OCI-LY1 (cell line): ENCODE measurements at regions not wholly inside any gene's neighbourhood (a gene's known extent, or its start where the extent isn't known, plus 50 kb on each side); places are given as distances from the start of the nearest gene placed in this dataset.

ENCODE experiments used
- H2AFZ ChIP-seq: fragments of 200-600 bp; sonication (generic), shearing (Covaris generic); 2 replicates; pipeline ENCODE4 v1.6.0; 2014; ENCODE audit warnings: antibody characterized with exemption, mild to moderate bottlenecking, low read length
- H3F3A ChIP-seq: fragments of 200-600 bp; sonication (generic), shearing (Covaris generic); 2 replicates; pipeline ENCODE4 v1.6.0; 2014; ENCODE audit warnings: mild to moderate bottlenecking, antibody characterized with exemption, low read length, moderate library complexity; ENCODE audit not compliant: insufficient read depth
- H3K27ac ChIP-seq: fragments of 200-600 bp; sonication (generic); 2 replicates; pipeline ENCODE4 v1.5.1; 2014; ENCODE audit warnings: low read length, mixed run types, mild to moderate bottlenecking, low read depth; ENCODE audit not compliant: poor library complexity, severe bottlenecking
- H3K27me3 ChIP-seq: fragments of 200-600 bp; sonication (generic); 2 replicates; pipeline ENCODE4 v1.6.0; 2014; ENCODE audit warnings: antibody characterized with exemption, mild to moderate bottlenecking, low read length, moderate library complexity; ENCODE audit not compliant: insufficient read depth
- H3K36me3 ChIP-seq: fragments of 200-600 bp; sonication (generic); 2 replicates; pipeline ENCODE4 v1.6.1; 2014; ENCODE audit warnings: mild to moderate bottlenecking, antibody characterized with exemption, low read length, moderate library complexity, mixed read lengths; ENCODE audit not compliant: insufficient read depth
- H3K4me1 ChIP-seq: fragments of 200-600 bp; sonication (generic); 2 replicates; pipeline ENCODE4 v1.5.1; 2014; ENCODE audit warnings: mild to moderate bottlenecking, low read length, moderate library complexity; ENCODE audit not compliant: insufficient read depth, severe bottlenecking
- H3K4me2 ChIP-seq: fragments of 200-600 bp; sonication (generic), shearing (Covaris generic); 2 replicates; pipeline ENCODE4 v1.6.1; 2014; ENCODE audit warnings: low read length
- H3K4me3 ChIP-seq: fragments of 200-600 bp; sonication (generic); 2 replicates; pipeline ENCODE4 v1.5.1; 2014; ENCODE audit warnings: low read length, low read depth, mild to moderate bottlenecking, mixed read lengths; ENCODE audit not compliant: poor library complexity, severe bottlenecking
- H3K79me2 ChIP-seq: fragments of 200-600 bp; shearing (Covaris generic); 2 replicates; pipeline ENCODE4 v1.6.1; 2016; ENCODE audit warnings: mixed run types, low read length, mixed read lengths; ENCODE audit not compliant: insufficient read depth
- H3K9ac ChIP-seq: fragments of 200-600 bp; sonication (generic), shearing (Covaris generic); 2 replicates; pipeline ENCODE4 v1.6.1; 2014; ENCODE audit warnings: mild to moderate bottlenecking, low read length, mixed read lengths
- H3K9me2 ChIP-seq: fragments of 200-600 bp; sonication (generic), shearing (Covaris generic); 2 replicates; pipeline ENCODE4 v1.6.1; 2014; ENCODE audit warnings: low read depth, mild to moderate bottlenecking, low read length, mixed read lengths
- H3K9me3 ChIP-seq: fragments of 200-600 bp; shearing (Covaris generic); 2 replicates; pipeline ENCODE4 v1.6.1; 2014; ENCODE audit warnings: low read length, mixed read lengths
- H4K20me1 ChIP-seq: fragments of 200-600 bp; sonication (generic), shearing (Covaris generic); 2 replicates; pipeline ENCODE4 v1.6.0; 2016; ENCODE audit warnings: mild to moderate bottlenecking, low read length; ENCODE audit not compliant: insufficient read depth
- EZH2 ChIP-seq: fragments of 200-600 bp; sonication (generic), shearing (Covaris generic); IDR thresholded peaks from 2 replicates; pipeline ENCODE4 v1.8.0; 2017; ENCODE audit warnings: borderline replicate concordance, mixed run types, mild to moderate bottlenecking, antibody characterized with exemption, low read length, moderate library complexity, mixed read lengths
- TF ChIP-seq, protein P1 (sequence below): fragments of 200-600 bp; sonication (generic), shearing (Covaris generic); IDR thresholded peaks from 2 replicates; pipeline ENCODE4 v1.5.1; 2017; ENCODE audit warnings: mild to moderate bottlenecking, antibody characterized with exemption, low read length, moderate library complexity, mixed read lengths

DNA sequence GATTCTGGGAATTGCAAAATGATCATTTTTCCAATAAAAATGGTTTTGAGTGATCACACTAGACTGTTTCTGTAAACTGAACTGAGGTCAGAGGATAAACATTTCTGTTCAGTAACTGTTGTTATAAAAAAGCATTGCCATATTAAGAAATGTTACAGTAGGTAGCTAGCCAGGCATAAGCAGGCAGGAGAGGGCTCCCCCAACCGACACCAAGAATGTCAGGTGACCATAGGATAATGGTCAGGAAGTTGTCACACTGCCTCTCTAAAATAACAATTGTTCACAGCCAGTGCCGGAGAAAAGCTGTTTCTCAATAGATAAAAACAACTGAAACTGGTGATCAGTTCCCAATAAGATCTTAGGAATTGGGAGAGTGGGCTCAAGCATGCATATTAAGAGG lies 306.2 kb upstream of the SLIT2 start:
- Histone ChIP-seq H3F3A (no peaks in the 10 kb centered on the region), H3K4me2 (no peak overlapping the region), H3K4me1 (no peaks in the 10 kb centered on the region), H4K20me1 (no peaks in the 10 kb centered on the region), H3K4me3 (no peak overlapping the region), H3K9me3 (no peaks in the 10 kb centered on the region), H3K27me3 (no peaks in the 10 kb centered on the region), H2AFZ (no peak overlapping the region), H3K36me3 (no peaks in the 10 kb centered on the region), H3K9me2 (no peaks in the 10 kb centered on the region), H3K9ac (no peak overlapping the region), H3K79me2 (no peaks in the 10 kb centered on the region), H3K27ac (no peak overlapping the region)
- TF ChIP-seq EZH2, result no peak
- TF ChIP-seq, protein P1, sequence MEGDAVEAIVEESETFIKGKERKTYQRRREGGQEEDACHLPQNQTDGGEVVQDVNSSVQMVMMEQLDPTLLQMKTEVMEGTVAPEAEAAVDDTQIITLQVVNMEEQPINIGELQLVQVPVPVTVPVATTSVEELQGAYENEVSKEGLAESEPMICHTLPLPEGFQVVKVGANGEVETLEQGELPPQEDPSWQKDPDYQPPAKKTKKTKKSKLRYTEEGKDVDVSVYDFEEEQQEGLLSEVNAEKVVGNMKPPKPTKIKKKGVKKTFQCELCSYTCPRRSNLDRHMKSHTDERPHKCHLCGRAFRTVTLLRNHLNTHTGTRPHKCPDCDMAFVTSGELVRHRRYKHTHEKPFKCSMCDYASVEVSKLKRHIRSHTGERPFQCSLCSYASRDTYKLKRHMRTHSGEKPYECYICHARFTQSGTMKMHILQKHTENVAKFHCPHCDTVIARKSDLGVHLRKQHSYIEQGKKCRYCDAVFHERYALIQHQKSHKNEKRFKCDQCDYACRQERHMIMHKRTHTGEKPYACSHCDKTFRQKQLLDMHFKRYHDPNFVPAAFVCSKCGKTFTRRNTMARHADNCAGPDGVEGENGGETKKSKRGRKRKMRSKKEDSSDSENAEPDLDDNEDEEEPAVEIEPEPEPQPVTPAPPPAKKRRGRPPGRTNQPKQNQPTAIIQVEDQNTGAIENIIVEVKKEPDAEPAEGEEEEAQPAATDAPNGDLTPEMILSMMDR, result no peak

DNA sequence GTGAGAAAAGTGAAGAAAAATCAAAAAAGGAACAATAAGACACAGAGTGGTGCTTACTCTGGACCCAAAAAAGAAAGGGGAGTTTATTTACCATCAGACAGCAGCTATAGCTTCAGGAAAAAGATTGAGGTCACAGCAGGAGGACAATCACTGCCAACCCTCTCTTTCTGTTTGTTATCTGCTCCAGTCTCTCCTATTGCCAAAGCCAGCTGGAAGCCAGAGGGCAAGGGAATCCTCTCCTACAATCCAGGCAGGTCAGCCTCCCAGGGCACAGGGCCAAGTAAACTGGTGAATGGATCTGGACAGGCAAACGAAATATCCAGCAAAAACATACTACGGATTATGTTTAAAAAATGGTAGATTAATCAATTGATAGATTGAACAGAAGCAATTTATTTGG lies 306.9 kb upstream of the SLIT2 start:
- Histone ChIP-seq H3K9me3 (no peaks in the 10 kb centered on the region), H4K20me1 (no peaks in the 10 kb centered on the region), H3K27me3 (no peaks in the 10 kb centered on the region), H3F3A (no peaks in the 10 kb centered on the region), H3K9ac (no peak overlapping the region), H3K79me2 (no peaks in the 10 kb centered on the region), H3K36me3 (no peaks in the 10 kb centered on the region), H3K27ac (no peak overlapping the region), H2AFZ (no peak overlapping the region), H3K4me2 (no peak overlapping the region), H3K4me3 (no peak overlapping the region), H3K4me1 (no peaks in the 10 kb centered on the region), H3K9me2 (no peaks in the 10 kb centered on the region)
- TF ChIP-seq EZH2, result no peak
- TF ChIP-seq, protein P1, result no peak

DNA sequence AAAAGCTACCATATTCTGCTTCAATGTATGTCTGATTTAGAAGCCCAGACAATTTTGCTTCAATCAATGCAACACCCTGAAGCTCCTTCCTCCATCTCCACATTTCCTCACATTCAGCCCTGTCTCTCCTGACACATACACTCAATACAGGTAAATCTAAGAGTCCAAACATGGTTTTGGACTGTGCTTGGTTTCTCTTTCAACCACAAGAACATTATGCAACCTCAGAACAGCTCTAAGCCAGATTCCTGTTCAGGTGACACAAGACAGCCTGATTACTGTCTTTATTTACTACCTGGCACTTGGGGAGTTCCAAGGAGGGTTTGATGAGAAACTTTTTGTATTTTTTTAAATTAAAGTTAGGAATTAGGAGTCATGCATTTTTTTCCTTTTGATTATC lies 307.5 kb upstream of the SLIT2 start:
- Histone ChIP-seq H3K9ac (no peak overlapping the region), H3K4me2 (no peak overlapping the region), H3K79me2 (no peaks in the 10 kb centered on the region), H3K36me3 (no peaks in the 10 kb centered on the region), H3K27ac (no peak overlapping the region), H3F3A (no peaks in the 10 kb centered on the region), H4K20me1 (no peaks in the 10 kb centered on the region), H3K4me3 (no peak overlapping the region), H3K9me2 (no peaks in the 10 kb centered on the region), H3K4me1 (no peaks in the 10 kb centered on the region), H3K9me3 (no peaks in the 10 kb centered on the region), H2AFZ (no peak overlapping the region), H3K27me3 (no peaks in the 10 kb centered on the region)
- no peak for TF ChIP-seq EZH2
- TF ChIP-seq, protein P1, result no peak
